Kidney epithelial cell (primary cell): ENCODE measurements at regions not wholly inside any gene's neighbourhood (a gene's known extent, or its start where the extent isn't known, plus 50 kb on each side); places are given as distances from the start of the nearest gene placed in this dataset.

Experiments used
- DNase-seq: peaks from one replicate; pipeline ENCODE4 v3.0.0-alpha.2; 2010; ENCODE audit warnings: low read depth
- H3K27me3 ChIP-seq: 2 replicates; pipeline ENCODE4 v1.6.0; 2011; ENCODE audit warnings: low read length; ENCODE audit not compliant: control insufficient read depth, insufficient read depth
- H3K36me3 ChIP-seq: 2 replicates; pipeline ENCODE4 v1.5.1; 2011; ENCODE audit warnings: low read length; ENCODE audit not compliant: control insufficient read depth, insufficient read depth
- H3K4me3 ChIP-seq: 2 replicates; pipeline ENCODE4 v1.5.1; 2011; ENCODE audit warnings: low read depth, mild to moderate bottlenecking, control low read depth, low read length
- TF ChIP-seq, protein P1 (sequence below): IDR thresholded peaks from 2 replicates; pipeline ENCODE4 v1.5.1; 2011; ENCODE audit warnings: mild to moderate bottlenecking, moderate library complexity, low read length, control low read depth, inconsistent platforms; ENCODE audit not compliant: insufficient read depth, poor library complexity, severe bottlenecking

DNA sequence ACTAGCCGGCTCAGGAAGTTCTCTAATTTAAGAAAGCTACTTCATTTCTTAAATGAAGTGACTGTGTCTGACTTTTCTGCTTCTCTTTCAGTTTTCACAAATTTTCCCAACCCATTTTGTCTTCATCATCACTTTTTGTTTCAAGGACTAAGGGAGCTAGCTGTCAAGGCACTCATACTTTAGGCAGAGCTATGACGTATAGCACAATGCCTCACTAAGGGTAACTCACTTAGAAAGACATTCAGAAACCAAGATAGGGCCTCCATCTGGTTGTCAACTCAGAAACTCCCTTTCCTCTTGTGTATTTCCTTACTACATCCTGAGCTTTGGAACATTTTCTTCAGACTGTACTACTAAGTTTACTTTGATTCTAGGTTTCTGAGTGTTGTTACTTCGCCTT is 397.9 kb downstream of the TOX3 start:
- Histone ChIP-seq H3K4me3 (no peak overlapping the region), H3K27me3 (no peaks in the 10 kb centered on the region), H3K36me3 (no peaks in the 10 kb centered on the region)
- TF ChIP-seq, protein P1, sequence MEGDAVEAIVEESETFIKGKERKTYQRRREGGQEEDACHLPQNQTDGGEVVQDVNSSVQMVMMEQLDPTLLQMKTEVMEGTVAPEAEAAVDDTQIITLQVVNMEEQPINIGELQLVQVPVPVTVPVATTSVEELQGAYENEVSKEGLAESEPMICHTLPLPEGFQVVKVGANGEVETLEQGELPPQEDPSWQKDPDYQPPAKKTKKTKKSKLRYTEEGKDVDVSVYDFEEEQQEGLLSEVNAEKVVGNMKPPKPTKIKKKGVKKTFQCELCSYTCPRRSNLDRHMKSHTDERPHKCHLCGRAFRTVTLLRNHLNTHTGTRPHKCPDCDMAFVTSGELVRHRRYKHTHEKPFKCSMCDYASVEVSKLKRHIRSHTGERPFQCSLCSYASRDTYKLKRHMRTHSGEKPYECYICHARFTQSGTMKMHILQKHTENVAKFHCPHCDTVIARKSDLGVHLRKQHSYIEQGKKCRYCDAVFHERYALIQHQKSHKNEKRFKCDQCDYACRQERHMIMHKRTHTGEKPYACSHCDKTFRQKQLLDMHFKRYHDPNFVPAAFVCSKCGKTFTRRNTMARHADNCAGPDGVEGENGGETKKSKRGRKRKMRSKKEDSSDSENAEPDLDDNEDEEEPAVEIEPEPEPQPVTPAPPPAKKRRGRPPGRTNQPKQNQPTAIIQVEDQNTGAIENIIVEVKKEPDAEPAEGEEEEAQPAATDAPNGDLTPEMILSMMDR = no peak
- DNase-seq = no peak

DNA sequence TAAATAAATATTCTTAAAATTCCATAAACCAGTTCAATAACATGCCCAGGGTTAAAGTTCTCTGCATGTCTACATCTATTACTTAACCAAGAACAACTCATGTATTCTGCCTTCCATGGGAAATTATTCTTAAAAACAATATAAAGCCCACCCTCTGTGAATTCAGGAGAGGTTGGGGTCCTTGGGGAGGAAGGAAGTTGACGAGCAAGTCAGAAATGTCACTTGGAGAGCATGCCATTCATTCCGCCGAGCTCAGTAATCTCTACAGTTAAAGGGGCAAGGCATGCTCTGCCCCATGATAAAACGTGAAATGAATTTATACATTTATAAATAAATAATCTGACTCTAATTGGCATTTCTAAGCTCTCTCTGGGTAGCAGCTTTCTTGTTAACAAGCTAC is 405.1 kb downstream of the TOX3 start:
- TF ChIP-seq, protein P1 = no peak
- Histone ChIP-seq H3K36me3 (no peaks in the 10 kb centered on the region), H3K4me3 (no peak overlapping the region), H3K27me3 (no peaks in the 10 kb centered on the region)
- DNase-seq = no peak

DNA sequence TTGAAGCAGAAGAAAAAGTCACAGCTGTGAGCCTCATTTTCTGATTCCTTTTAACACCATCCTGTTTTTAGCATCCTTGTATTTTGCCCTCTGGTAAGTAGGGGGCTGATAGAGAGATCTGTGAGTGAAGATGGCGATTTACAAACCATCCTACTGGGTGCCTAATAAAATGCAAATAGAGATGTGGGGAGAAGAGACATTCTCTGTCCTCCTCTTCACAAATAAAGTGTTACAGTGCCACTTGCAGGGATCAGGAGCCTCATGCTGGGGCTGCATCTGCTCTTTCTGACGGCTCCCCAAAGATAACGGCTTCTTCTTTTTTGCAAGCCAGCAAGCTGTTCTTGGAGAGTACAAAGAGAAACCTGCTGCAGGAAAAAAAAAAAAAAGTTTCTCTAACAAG is 418.6 kb downstream of the TOX3 start:
- Histone ChIP-seq H3K27me3 (no peaks in the 10 kb centered on the region), H3K4me3 (no peak overlapping the region), H3K36me3 (no peaks in the 10 kb centered on the region)
- TF ChIP-seq, protein P1 = no peak
- no peak for DNase-seq

DNA sequence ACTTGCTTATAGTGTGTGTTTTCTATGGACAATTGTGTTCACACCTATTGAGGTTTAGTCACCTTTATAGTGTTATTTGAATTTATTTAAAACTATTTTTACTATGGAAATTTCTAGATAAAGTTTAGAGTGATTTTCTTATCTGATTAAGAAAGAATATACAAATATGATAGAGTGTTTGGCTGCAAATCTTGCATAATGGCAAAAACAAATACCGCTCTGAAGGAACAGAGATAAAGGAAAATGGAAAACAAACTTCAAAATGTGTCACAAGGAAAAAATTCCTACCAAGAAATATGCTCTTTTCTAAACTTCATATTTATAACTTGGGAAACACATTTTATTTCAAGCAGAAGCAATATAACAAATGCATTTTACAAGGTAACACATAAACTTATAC is 423.1 kb downstream of the TOX3 start:
- H3K36me3 ChIP-seq = no peaks in the 10 kb centered on the region
- DNase-seq = no peak
- H3K4me3 ChIP-seq = no peak overlapping the region
- TF ChIP-seq, protein P1 = no peak
- no peaks in the 10 kb centered on the region for H3K27me3 ChIP-seq

DNA sequence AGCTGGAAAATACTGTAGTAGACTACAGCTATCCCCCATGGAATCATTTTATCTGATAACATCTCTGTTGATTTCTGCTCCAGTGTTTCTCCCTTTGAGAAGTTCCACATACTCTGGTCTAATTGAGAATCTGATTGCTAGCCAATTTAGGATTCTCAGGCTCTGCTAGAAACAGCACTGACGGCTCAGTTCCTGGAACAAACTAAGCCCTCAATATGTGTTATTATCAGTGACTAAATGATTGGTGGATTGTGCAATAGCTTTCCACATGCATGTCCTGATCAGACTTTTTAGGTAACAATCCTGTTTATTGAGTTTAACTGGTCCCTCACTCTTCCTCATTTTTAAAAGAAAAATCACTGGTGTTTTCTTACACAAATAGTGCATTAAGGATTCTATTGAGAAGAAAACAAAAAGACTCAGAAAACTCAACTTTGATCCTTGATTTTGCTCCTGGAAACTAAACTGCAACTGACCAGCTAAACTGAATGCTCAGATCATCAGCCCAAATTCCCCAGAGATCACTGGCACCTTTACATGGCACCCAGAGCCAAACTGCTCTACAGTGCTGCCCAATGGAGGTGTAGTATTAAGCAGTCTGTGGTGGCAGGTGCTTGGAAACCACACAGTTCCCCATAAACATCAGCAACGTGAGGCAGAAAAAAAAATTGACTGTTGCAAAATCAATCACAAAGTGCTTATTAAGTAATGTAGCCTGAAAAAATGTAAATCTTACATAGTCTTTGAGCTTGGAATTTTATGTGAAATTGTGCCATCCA is 423.7 kb downstream of the TOX3 start:
- H3K36me3 ChIP-seq = no peaks in the 10 kb centered on the region
- no peak overlapping the region for H3K4me3 ChIP-seq
- TF ChIP-seq, protein P1 = no peak
- no peak for DNase-seq
- no peaks in the 10 kb centered on the region for H3K27me3 ChIP-seq

DNA sequence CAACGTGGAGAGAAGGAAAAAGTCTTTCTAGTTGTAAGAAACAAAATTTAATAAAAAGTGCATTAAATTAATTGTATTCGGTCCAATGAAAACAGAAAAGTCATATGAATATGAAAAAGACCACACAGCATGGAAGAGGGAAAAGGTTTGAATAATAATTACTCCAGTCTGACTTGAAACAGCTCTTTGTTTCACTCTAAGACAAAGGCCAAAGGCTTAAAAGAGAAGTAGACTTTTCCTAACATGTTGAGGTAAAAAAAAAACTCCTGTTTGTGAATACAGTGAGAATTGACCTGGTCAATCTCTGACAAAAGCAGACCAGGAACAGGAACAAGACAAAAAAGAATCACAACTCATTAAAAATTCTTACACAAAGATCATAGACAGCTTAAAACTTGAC is 429.8 kb downstream of the TOX3 start:
- Histone ChIP-seq H3K36me3 (no peaks in the 10 kb centered on the region), H3K4me3 (no peak overlapping the region), H3K27me3 (no peaks in the 10 kb centered on the region)
- DNase-seq = no peak
- TF ChIP-seq, protein P1 = no peak
